Liver (tissue), 8 donors: ENCODE measurements at regions not wholly inside any gene's neighbourhood (a gene's known extent, or its start where the extent isn't known, plus 50 kb on each side); places are given as distances from the start of the nearest gene placed in this dataset.

Source experiments
- DNase-seq: peaks from one replicate; pipeline ENCODE4 v3.0.0-alpha.2; 2017; ENCODE audit warnings: low spot score
- H3K27ac ChIP-seq, 2 donors: one replicate each; pipeline ENCODE4 v1.7.0; 2013; ENCODE audit warnings: inconsistent platforms in 2 of 2, low read length in 2 of 2, control low read depth in 1 of 2, low read depth in 1 of 2, mild to moderate bottlenecking in 1 of 2
- H3K27me3 ChIP-seq, 4 donors: one replicate each; pipeline versions ENCODE4 v1.6.1 to v1.7.0; 2013; ENCODE audit warnings: low read length in 3 of 4, inconsistent platforms in 1 of 4, mild to moderate bottlenecking in 1 of 4, moderate library complexity in 1 of 4; ENCODE audit not compliant: control insufficient read depth in 4 of 4, insufficient read depth in 4 of 4
- H3K36me3 ChIP-seq, 4 donors: one replicate each; pipeline versions ENCODE4 v1.6.1 to v1.7.0; 2013; ENCODE audit warnings: low read length in 3 of 4, mild to moderate bottlenecking in 3 of 4, low read depth in 1 of 4, moderate library complexity in 1 of 4; ENCODE audit not compliant: control insufficient read depth in 4 of 4, insufficient read depth in 3 of 4
- H3K4me1 ChIP-seq, 4 donors: one replicate each; pipeline versions ENCODE4 v1.6.1 to v1.7.0; 2013; ENCODE audit warnings: low read length in 3 of 4, mild to moderate bottlenecking in 3 of 4, moderate library complexity in 1 of 4; ENCODE audit not compliant: control insufficient read depth in 4 of 4, insufficient read depth in 4 of 4
- H3K4me3 ChIP-seq, 3 donors: one replicate each; pipeline versions ENCODE4 v1.6.1 to v1.7.0; 2013; ENCODE audit warnings: low read length in 3 of 3, control low read depth in 1 of 3, low read depth in 1 of 3, mild to moderate bottlenecking in 1 of 3
- H3K9ac ChIP-seq, 2 donors: one replicate each; pipeline ENCODE4 v1.7.0; 2013; ENCODE audit warnings: low read length in 2 of 2, mild to moderate bottlenecking in 2 of 2, moderate library complexity in 2 of 2, control low read depth in 1 of 2, low read depth in 1 of 2
- H3K9me3 ChIP-seq, 4 donors: one replicate each; pipeline versions ENCODE4 v1.6.1 to v1.7.0; 2013; ENCODE audit warnings: low read length in 3 of 4; ENCODE audit not compliant: control insufficient read depth in 4 of 4
- ATF3 ChIP-seq: IDR thresholded peaks from 2 replicates; pipeline ENCODE4 v1.6.1; 2016; ENCODE audit warnings: antibody characterized with exemption
- CTCF ChIP-seq: fragments of 150-350 bp; IDR thresholded peaks from 2 replicates; pipeline ENCODE4 v1.5.1; 2017; ENCODE audit warnings: improper control_type of control experiment, low read depth, low read length; ENCODE audit not compliant: missing input control
- FOXA1 ChIP-seq: IDR thresholded peaks from 2 replicates; pipeline ENCODE4 v1.6.1; 2016; ENCODE audit warnings: antibody characterized with exemption
- GABPA ChIP-seq, 2 donors: IDR thresholded peaks in 1 of 2; conservative IDR thresholded peaks in 1 of 2; 2 replicates each; pipeline ENCODE4 v1.6.1; 2016; ENCODE audit warnings: antibody characterized with exemption in 2 of 2, mild to moderate bottlenecking in 1 of 2, moderate library complexity in 1 of 2
- HNF4A ChIP-seq, 2 donors: conservative IDR thresholded peaks; 2 replicates each; pipeline ENCODE4 v1.6.1; 2016; ENCODE audit warnings: antibody characterized with exemption in 2 of 2, mild to moderate bottlenecking in 2 of 2
- HNF4G ChIP-seq: IDR thresholded peaks from 2 replicates; pipeline ENCODE4 v1.6.1; 2016; ENCODE audit warnings: antibody characterized with exemption
- JUND ChIP-seq, 2 donors: IDR thresholded peaks; 2 replicates each; pipeline ENCODE4 v1.6.1; 2016; ENCODE audit warnings: antibody characterized with exemption in 2 of 2
- MAX ChIP-seq: IDR thresholded peaks from 2 replicates; pipeline ENCODE4 v1.6.1; 2016; ENCODE audit warnings: antibody characterized with exemption
- NR2F2 ChIP-seq: IDR thresholded peaks from 2 replicates; pipeline ENCODE4 v1.6.1; 2016; ENCODE audit warnings: antibody characterized with exemption
- REST ChIP-seq: IDR thresholded peaks from 2 replicates; pipeline ENCODE4 v1.6.1; 2016; ENCODE audit warnings: antibody characterized with exemption, mild to moderate bottlenecking
- RXRA ChIP-seq, 2 donors: IDR thresholded peaks; 2 replicates each; pipeline ENCODE4 v1.6.1; 2017 to 2018; ENCODE audit warnings: antibody characterized with exemption in 2 of 2, mild to moderate bottlenecking in 1 of 2
- SP1 ChIP-seq: IDR thresholded peaks from 2 replicates; pipeline ENCODE4 v1.6.1; 2018; ENCODE audit warnings: antibody characterized with exemption, mild to moderate bottlenecking
- TAF1 ChIP-seq: conservative IDR thresholded peaks from 2 replicates; pipeline ENCODE4 v1.6.1; 2016; ENCODE audit warnings: antibody characterized with exemption, mild to moderate bottlenecking
- YY1 ChIP-seq: IDR thresholded peaks from 2 replicates; pipeline ENCODE4 v1.6.1; 2016; ENCODE audit warnings: antibody characterized with exemption, mild to moderate bottlenecking
- ZBTB33 ChIP-seq: IDR thresholded peaks from 2 replicates; pipeline ENCODE4 v1.6.1; 2016; ENCODE audit warnings: antibody characterized with exemption
- WGBS: extraction: QIAGEN DNeasy Blood & Tissue Kit; methylation state at CpG from one replicate; pipeline ENCODE4 v1.1.7; 2013; 5-methylcytosine and 5-hydroxymethylcytosine counted together
- donor health status: healthy.
- donor health status: healthy.
- donor health status: healthy.
- donor health status: healthy.
- donor health status: healthy.

- H3K27ac ChIP-seq: no peak overlapping the region
- WGBS: 65% methylated on average over 2 of the region's 2 CpGs
- no peaks in the 10 kb centered on the region for H3K9me3 ChIP-seq
These were observed 85.0 kb upstream of the TACR1 start for GRCh38 chr2:75284345-75284744.

More at GRCh38 chr2:75284345-75284744, 85.0 kb upstream of the TACR1 start:
- no peak overlapping the region for H3K4me3 ChIP-seq
- H3K27me3 ChIP-seq: no peaks in the 10 kb centered on the region
- H3K4me1 ChIP-seq: no peaks in the 10 kb centered on the region
- H3K9ac ChIP-seq: no peak overlapping the region
- no peaks in the 10 kb centered on the region for H3K36me3 ChIP-seq
- TF ChIP-seq ZBTB33 (no peak), FOXA1 (no peak), TAF1 (no peak), HNF4A (conservative IDR thresholded peaks at IDR 0.05) (no peak), CTCF (no peak), ATF3 (no peak), GABPA (IDR thresholded peaks at IDR 0.05 in 1 of 2, conservative IDR thresholded peaks at IDR 0.05 in 1 of 2) (no peak), MAX (no peak), NR2F2 (no peak), HNF4G (no peak), YY1 (no peak), JUND (IDR thresholded peaks at IDR 0.05) (no peak), SP1 (no peak), RXRA (IDR thresholded peaks at IDR 0.05) (no peak), REST (no peak)
- DNase-seq: no peak
